ENCODE measurements at regions not wholly inside any gene's neighbourhood (a gene's known extent, or its start where the extent isn't known, plus 50 kb on each side); places are given as distances from the start of the nearest gene placed in this dataset.

DNA sequence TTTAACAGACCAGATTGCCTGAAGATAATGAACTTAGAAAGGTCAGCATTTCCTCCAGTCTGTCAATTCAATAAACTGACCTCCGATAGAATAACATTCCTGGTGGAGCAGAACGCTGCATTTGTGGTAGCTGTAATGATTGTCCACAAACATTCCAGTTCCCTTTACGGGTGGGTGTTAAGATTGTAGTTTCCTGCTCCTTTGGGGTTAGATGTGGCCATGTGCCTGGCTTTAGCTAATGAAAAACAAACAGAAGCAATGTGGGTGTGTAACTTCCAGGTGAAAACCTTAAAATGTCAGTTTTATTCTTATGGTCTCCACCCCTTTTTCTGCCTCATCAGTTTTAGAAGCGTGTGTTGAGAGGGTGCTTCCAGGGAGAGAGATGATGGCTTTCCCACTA, 217.3 kb upstream of the CRY1 start:
- Histone ChIP-seq H3K4me3 (no peak overlapping the region), H3K27ac (no peak overlapping the region), H3K4me1 (no peaks in the 10 kb centered on the region), H3K36me3 (no peaks in the 10 kb centered on the region), H3K27me3 (peaks cover 0 to 51% (median 0%) of the 10 kb centered on the region in 4 donors), H3K9me3 (no peaks in the 10 kb centered on the region)
- no peak for DNase-seq
- intact Hi-C loops (cut with DNase I) = loop anchor here (10.0 kb wide), 2 partner anchors 176 to 294 kb away; no protein-coding TSS in a partner anchor
- no peak for TF ChIP-seq POLR2A (IDR thresholded peaks at IDR 0.05)
- TF ChIP-seq, protein P1, sequence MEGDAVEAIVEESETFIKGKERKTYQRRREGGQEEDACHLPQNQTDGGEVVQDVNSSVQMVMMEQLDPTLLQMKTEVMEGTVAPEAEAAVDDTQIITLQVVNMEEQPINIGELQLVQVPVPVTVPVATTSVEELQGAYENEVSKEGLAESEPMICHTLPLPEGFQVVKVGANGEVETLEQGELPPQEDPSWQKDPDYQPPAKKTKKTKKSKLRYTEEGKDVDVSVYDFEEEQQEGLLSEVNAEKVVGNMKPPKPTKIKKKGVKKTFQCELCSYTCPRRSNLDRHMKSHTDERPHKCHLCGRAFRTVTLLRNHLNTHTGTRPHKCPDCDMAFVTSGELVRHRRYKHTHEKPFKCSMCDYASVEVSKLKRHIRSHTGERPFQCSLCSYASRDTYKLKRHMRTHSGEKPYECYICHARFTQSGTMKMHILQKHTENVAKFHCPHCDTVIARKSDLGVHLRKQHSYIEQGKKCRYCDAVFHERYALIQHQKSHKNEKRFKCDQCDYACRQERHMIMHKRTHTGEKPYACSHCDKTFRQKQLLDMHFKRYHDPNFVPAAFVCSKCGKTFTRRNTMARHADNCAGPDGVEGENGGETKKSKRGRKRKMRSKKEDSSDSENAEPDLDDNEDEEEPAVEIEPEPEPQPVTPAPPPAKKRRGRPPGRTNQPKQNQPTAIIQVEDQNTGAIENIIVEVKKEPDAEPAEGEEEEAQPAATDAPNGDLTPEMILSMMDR (IDR thresholded peaks at IDR 0.05) = no peak
- 50 to 57% methylated on average over 4 of the region's 4 CpGs for WGBS, 2 donors

DNA sequence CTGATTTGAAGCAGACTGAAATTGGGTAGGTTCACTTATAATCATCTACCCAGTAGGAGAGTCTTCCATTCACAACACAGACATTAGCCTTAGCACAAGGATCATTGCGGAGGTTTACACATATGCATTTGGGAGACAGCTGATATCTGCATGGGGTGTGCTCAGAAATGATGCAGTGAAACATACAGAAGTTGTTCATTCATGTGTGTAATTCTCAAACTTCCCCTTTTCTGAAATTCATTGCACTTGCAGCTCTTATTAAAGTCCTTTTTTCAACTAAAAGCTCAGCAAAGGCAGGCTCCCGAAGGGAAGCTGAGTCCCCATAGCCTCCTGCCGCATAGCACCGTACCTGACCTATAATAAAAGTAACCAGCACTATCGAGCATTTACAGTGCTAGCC, 218.3 kb upstream of the CRY1 start:
- 89 to 90% methylated on average over 5 of the region's 5 CpGs for WGBS, 2 donors
- H3K27ac ChIP-seq = no peak overlapping the region
- H3K27me3 ChIP-seq = peaks cover 0 to 59% (median 0%) of the 10 kb centered on the region in 4 donors
- H3K4me3 ChIP-seq = no peak overlapping the region
- DNase-seq = no peak
- intact Hi-C loops (cut with DNase I) = loop anchor here (10.0 kb wide), 2 partner anchors 177 to 293 kb away; no protein-coding TSS in a partner anchor
- no peaks in the 10 kb centered on the region for H3K4me1 ChIP-seq
- no peak for TF ChIP-seq POLR2A (IDR thresholded peaks at IDR 0.05)
- TF ChIP-seq, protein P1 (IDR thresholded peaks at IDR 0.05) = no peak
- H3K9me3 ChIP-seq = no peaks in the 10 kb centered on the region
- H3K36me3 ChIP-seq = no peaks in the 10 kb centered on the region

DNA sequence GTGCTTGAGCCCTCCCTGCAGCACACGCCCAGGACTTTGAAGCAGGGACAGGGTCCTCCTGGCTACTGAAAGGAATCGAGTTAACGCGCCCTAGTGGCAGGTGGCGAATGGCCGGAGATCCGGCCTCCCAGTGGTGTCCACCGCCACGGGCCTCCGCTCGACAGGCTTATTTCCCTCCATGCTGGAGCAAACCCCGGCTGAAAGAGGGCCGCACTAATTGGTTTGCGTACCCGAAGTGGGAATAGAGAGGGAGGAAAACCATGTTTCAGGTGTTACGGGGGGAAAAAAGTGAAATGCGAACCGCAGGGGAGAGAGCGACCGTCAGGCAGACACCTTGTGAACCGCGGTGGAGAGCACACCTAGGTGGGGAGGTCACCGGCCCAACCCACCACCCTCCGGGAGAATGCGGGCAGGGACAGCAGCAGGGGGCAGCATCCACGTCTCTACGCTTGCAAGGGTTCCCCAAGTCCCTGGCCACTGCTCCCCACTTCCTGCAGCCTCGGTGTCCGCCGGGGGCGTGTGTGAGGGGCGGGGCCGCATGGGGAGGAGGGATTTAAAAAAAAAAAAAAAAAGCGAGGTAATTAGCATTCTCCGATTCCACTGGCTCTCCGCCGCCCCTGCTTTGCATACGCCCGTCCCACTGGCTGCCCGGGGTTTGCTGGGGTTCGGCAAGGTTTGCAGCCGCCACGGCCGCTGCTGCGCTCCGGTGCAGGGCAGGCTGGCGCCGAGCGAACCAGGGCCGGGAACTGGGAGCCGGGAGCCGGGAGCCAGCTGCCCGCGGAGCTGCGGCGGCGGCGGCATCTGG, 224.6 kb upstream of the CRY1 start:
- intact Hi-C loops (cut with DNase I) = loop anchor here (10.0 kb wide), 2 partner anchors 183 to 287 kb away; no protein-coding TSS in a partner anchor
- Histone ChIP-seq H3K9me3 (no peaks in the 10 kb centered on the region), H3K27ac (peak overlapping the region; percentile 79 to 87 (median 83)), H3K4me3 (peak overlapping the region; percentile 53 to 73 (median 66)), H3K4me1 (peaks cover 13 to 58% (median 17%) of the 10 kb centered on the region in 3 donors), H3K36me3 (no peaks in the 10 kb centered on the region), H3K27me3 (peaks cover 0 to 82% (median 0%) of the 10 kb centered on the region in 4 donors)
- 0 to 2% methylated on average over 26 to 34 of the region's 58 CpGs for WGBS, 2 donors
- TF ChIP-seq, protein P1 (IDR thresholded peaks at IDR 0.05) = peak in 4 of 6 experiments; percentile 5 to 38 (median 20)
- TF ChIP-seq POLR2A (IDR thresholded peaks at IDR 0.05) = peak in 3 of 4 donors; percentile 49 to 81 (median 65)
- peak; percentile 8 for DNase-seq

DNA sequence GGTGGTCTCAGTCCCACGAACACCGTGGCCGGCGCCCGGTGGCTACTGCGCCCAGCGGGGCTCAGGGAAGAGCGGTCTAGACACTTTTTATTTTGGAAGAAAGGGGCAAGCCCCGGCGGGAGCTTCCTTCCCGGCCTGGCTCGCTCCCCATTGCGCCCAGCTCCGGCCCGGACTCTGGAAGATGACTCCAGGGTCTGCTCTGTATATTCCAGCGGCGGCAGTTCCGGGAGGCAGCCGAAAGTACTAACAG, 225.1 kb upstream of the CRY1 start:
- DNase-seq = no peak
- no peaks in the 10 kb centered on the region for H3K36me3 ChIP-seq
- peak overlapping the region; percentile 79 to 87 (median 83) for H3K27ac ChIP-seq
- intact Hi-C loops (cut with DNase I) = loop anchor here (10.0 kb wide), 2 partner anchors 184 to 286 kb away; no protein-coding TSS in a partner anchor
- peaks cover 13 to 58% (median 17%) of the 10 kb centered on the region in 3 donors for H3K4me1 ChIP-seq
- peaks cover 0 to 87% (median 0%) of the 10 kb centered on the region in 4 donors for H3K27me3 ChIP-seq
- peak overlapping the region; percentile 53 to 73 (median 66) for H3K4me3 ChIP-seq
- WGBS, 2 donors = 0% methylated on average over 4 of the region's 19 CpGs; no CpG with 5 or more reads in 1 of the 2 donors
- TF ChIP-seq POLR2A (IDR thresholded peaks at IDR 0.05) = no peak
- TF ChIP-seq, protein P1 (IDR thresholded peaks at IDR 0.05) = no peak
- H3K9me3 ChIP-seq = no peaks in the 10 kb centered on the region

Measured in esophagus squamous epithelium (tissue), 5 donors.